ENCODE measurements at regions not wholly inside any gene's neighbourhood (a gene's known extent, or its start where the extent isn't known, plus 50 kb on each side); places are given as distances from the start of the nearest gene placed in this dataset.

- DNase-seq (ENCODE audit: low read depth in 3 of 3, low spot score in 1 of 3), result no peak
Measured at GRCh38 chr13:44089452-44089851, 209.7 kb downstream of the LACC1 start.

GRCh38 chr13:44092078-44092970, 212.6 kb downstream of the LACC1 start:
- no peak for DNase-seq (ENCODE audit: low read depth in 3 of 3, low spot score in 1 of 3)

GRCh38 chr13:44093607-44094564, 214.2 kb downstream of the LACC1 start:
- DNase-seq (ENCODE audit: low read depth in 3 of 3, low spot score in 1 of 3), result no peak

GRCh38 chr13:44096901-44097300, 217.2 kb downstream of the LACC1 start:
- DNase-seq (ENCODE audit: low read depth in 3 of 3, low spot score in 1 of 3), result no peak

- no peak for DNase-seq (ENCODE audit: low read depth in 3 of 3, low spot score in 1 of 3)
Measured at GRCh38 chr13:44098559-44098958, 218.9 kb downstream of the LACC1 start.

GRCh38 chr13:44101347-44102083, 221.8 kb downstream of the LACC1 start:
- DNase-seq (ENCODE audit: low read depth in 3 of 3, low spot score in 1 of 3), result no peak

- DNase-seq (ENCODE audit: low read depth in 3 of 3, low spot score in 1 of 3), result no peak
Measured at GRCh38 chr13:44103429-44104196, 223.9 kb downstream of the LACC1 start.

GRCh38 chr13:44104197-44104490, 224.4 kb downstream of the LACC1 start:
- DNase-seq (ENCODE audit: low read depth in 3 of 3, low spot score in 1 of 3), result no peak

- DNase-seq (ENCODE audit: low read depth in 3 of 3, low spot score in 1 of 3), result no peak
Measured at GRCh38 chr13:44104969-44105368, 225.3 kb downstream of the LACC1 start.

GRCh38 chr13:44106266-44107152, 226.8 kb downstream of the LACC1 start:
- no peak for DNase-seq (ENCODE audit: low read depth in 3 of 3, low spot score in 1 of 3)

- no peak for DNase-seq (ENCODE audit: low read depth in 3 of 3, low spot score in 1 of 3)
Measured at GRCh38 chr13:44107357-44108121, 227.8 kb downstream of the LACC1 start.

- DNase-seq (ENCODE audit: low read depth in 3 of 3, low spot score in 1 of 3), result no peak
Measured at GRCh38 chr13:44108331-44108858, 228.7 kb downstream of the LACC1 start.

GRCh38 chr13:44110091-44110621, 230.5 kb downstream of the LACC1 start:
- DNase-seq (ENCODE audit: low read depth in 3 of 3, low spot score in 1 of 3), result no peak

- DNase-seq (ENCODE audit: low read depth in 3 of 3, low spot score in 1 of 3), result no peak
Measured at GRCh38 chr13:44111701-44112100, 232.0 kb downstream of the LACC1 start.

GRCh38 chr13:44112700-44113329, 233.1 kb downstream of the LACC1 start:
- no peak for DNase-seq (ENCODE audit: low read depth in 3 of 3, low spot score in 1 of 3)

- DNase-seq (ENCODE audit: low read depth in 3 of 3, low spot score in 1 of 3), result no peak
Measured at GRCh38 chr13:44116562-44117332, 237.0 kb downstream of the LACC1 start.

- DNase-seq (ENCODE audit: low read depth in 3 of 3, low spot score in 1 of 3), result no peak
Measured at GRCh38 chr13:44117351-44117750, 237.6 kb downstream of the LACC1 start.

Measured in stimulated activated CD4-positive, alpha-beta T cell treated with anti-CD3 and anti-CD28 coated beads, TNF-alpha, amount 100 ng/mL, for 1 hour (primary cell).